Ectodermal cell (in vitro differentiated cells): ENCODE measurements at regions not wholly inside any gene's neighbourhood (a gene's known extent, or its start where the extent isn't known, plus 50 kb on each side); places are given as distances from the start of the nearest gene placed in this dataset.

Experiments used
- H3K27ac ChIP-seq: 2 replicates; pipeline ENCODE4 v1.7.0; 2013; ENCODE audit warnings: mild to moderate bottlenecking, low read depth, low read length; ENCODE audit not compliant: insufficient read depth, poor library complexity, severe bottlenecking
- H3K27me3 ChIP-seq: 2 replicates; pipeline ENCODE4 v1.7.0; 2013; ENCODE audit warnings: mild to moderate bottlenecking, low read length; ENCODE audit not compliant: insufficient read depth, control insufficient read depth, poor library complexity, severe bottlenecking
- H3K36me3 ChIP-seq: one replicate; pipeline ENCODE4 v1.7.0; 2013; ENCODE audit warnings: low read length; ENCODE audit not compliant: control insufficient read depth, insufficient read depth
- H3K4me1 ChIP-seq: one replicate; pipeline ENCODE4 v1.7.0; 2013; ENCODE audit warnings: low read length; ENCODE audit not compliant: control insufficient read depth, insufficient read depth
- H3K4me3 ChIP-seq: 2 replicates; pipeline ENCODE4 v1.7.0; 2013; ENCODE audit warnings: low read depth, low read length, control low read depth; ENCODE audit not compliant: insufficient read depth
- H3K9me3 ChIP-seq: 2 replicates; pipeline ENCODE4 v1.7.0; 2013; ENCODE audit warnings: mild to moderate bottlenecking, low read length, moderate library complexity; ENCODE audit not compliant: control insufficient read depth
- WGBS, 2 experiments: methylation state at CpG; one replicate each; pipeline ENCODE4 v1.1.7; 2013; ENCODE audit warnings: missing lambda C conversion rate in 2 of 2; 5-methylcytosine and 5-hydroxymethylcytosine counted together

- no peaks in the 10 kb centered on the region for H3K9me3 ChIP-seq
- H3K36me3 ChIP-seq: no peaks in the 10 kb centered on the region
- peaks cover 7% of the 10 kb centered on the region for H3K27me3 ChIP-seq
- peaks cover 5% of the 10 kb centered on the region for H3K4me1 ChIP-seq
- H3K4me3 ChIP-seq: no peak overlapping the region
- no peak overlapping the region for H3K27ac ChIP-seq
- 97 to 99% methylated on average over 4 of the region's 4 CpGs for WGBS, 2 experiments
Measured at GRCh38 chr6:9463311-9463710, 951.6 kb downstream of the TFAP2A start.

GRCh38 chr6:9461188-9461587 lies 953.7 kb downstream of the TFAP2A start:
- H3K4me3 ChIP-seq: no peak overlapping the region
- H3K36me3 ChIP-seq: no peaks in the 10 kb centered on the region
- peaks cover 7% of the 10 kb centered on the region for H3K27me3 ChIP-seq
- WGBS, 2 experiments: 96% methylated on average over 3 of the region's 3 CpGs
- no peak overlapping the region for H3K27ac ChIP-seq
- no peaks in the 10 kb centered on the region for H3K9me3 ChIP-seq
- H3K4me1 ChIP-seq: peaks cover 23% of the 10 kb centered on the region

- Histone ChIP-seq H3K27ac (no peak overlapping the region), H3K27me3 (peaks cover 7% of the 10 kb centered on the region), H3K4me3 (no peak overlapping the region), H3K4me1 (peaks cover 29% of the 10 kb centered on the region), H3K9me3 (no peaks in the 10 kb centered on the region), H3K36me3 (no peaks in the 10 kb centered on the region)
- 57 to 73% methylated on average over 1 of the region's 1 CpG for WGBS, 2 experiments
Measured at GRCh38 chr6:9458424-9458823, 956.5 kb downstream of the TFAP2A start.

GRCh38 chr6:9455864-9456658 lies 958.8 kb downstream of the TFAP2A start:
- H3K9me3 ChIP-seq: no peaks in the 10 kb centered on the region
- peaks cover 7% of the 10 kb centered on the region for H3K27me3 ChIP-seq
- peaks cover 29% of the 10 kb centered on the region for H3K4me1 ChIP-seq
- no peak overlapping the region for H3K4me3 ChIP-seq
- H3K36me3 ChIP-seq: no peaks in the 10 kb centered on the region
- 3% methylated on average over 6 to 7 of the region's 7 CpGs for WGBS, 2 experiments
- H3K27ac ChIP-seq: peak overlapping the region; percentile 82

GRCh38 chr6:9439621-9440330 lies 975.1 kb downstream of the TFAP2A start:
- Histone ChIP-seq H3K9me3 (no peaks in the 10 kb centered on the region), H3K4me3 (no peak overlapping the region), H3K36me3 (no peaks in the 10 kb centered on the region), H3K27ac (no peak overlapping the region), H3K4me1 (no peaks in the 10 kb centered on the region), H3K27me3 (no peaks in the 10 kb centered on the region)
- whole genome bisulfite sequencing, 2 experiments: 90% methylated on average over 1 of the region's 1 CpG

GRCh38 chr6:9437836-9438235 lies 977.0 kb downstream of the TFAP2A start:
- H3K4me3 ChIP-seq: no peak overlapping the region
- no peak overlapping the region for H3K27ac ChIP-seq
- 87 to 88% methylated on average over 1 to 2 of the region's 3 CpGs for WGBS, 2 experiments
- H3K4me1 ChIP-seq: no peaks in the 10 kb centered on the region
- no peaks in the 10 kb centered on the region for H3K36me3 ChIP-seq
- H3K27me3 ChIP-seq: no peaks in the 10 kb centered on the region
- no peaks in the 10 kb centered on the region for H3K9me3 ChIP-seq

- Histone ChIP-seq H3K4me1 (no peaks in the 10 kb centered on the region), H3K36me3 (no peaks in the 10 kb centered on the region), H3K4me3 (no peak overlapping the region), H3K9me3 (no peaks in the 10 kb centered on the region), H3K27ac (no peak overlapping the region), H3K27me3 (no peaks in the 10 kb centered on the region)
- WGBS, 2 experiments: 78 to 91% methylated on average over 4 of the region's 4 CpGs
Measured at GRCh38 chr6:9435281-9435680, 979.6 kb downstream of the TFAP2A start.

- Histone ChIP-seq H3K27me3 (no peaks in the 10 kb centered on the region), H3K36me3 (no peaks in the 10 kb centered on the region), H3K4me3 (no peak overlapping the region), H3K9me3 (no peaks in the 10 kb centered on the region), H3K4me1 (no peaks in the 10 kb centered on the region), H3K27ac (no peak overlapping the region)
- WGBS, 2 experiments: 86 to 93% methylated on average over 4 of the region's 4 CpGs
Measured at GRCh38 chr6:9431945-9432344, 982.9 kb downstream of the TFAP2A start.

- Histone ChIP-seq H3K27me3 (no peaks in the 10 kb centered on the region), H3K4me3 (no peak overlapping the region), H3K9me3 (no peaks in the 10 kb centered on the region), H3K27ac (no peak overlapping the region), H3K36me3 (no peaks in the 10 kb centered on the region), H3K4me1 (no peaks in the 10 kb centered on the region)
- WGBS, 2 experiments: 94 to 95% methylated on average over 2 of the region's 2 CpGs
Measured at GRCh38 chr6:9428421-9429172, 986.3 kb downstream of the TFAP2A start.

- Histone ChIP-seq H3K4me1 (no peaks in the 10 kb centered on the region), H3K36me3 (no peaks in the 10 kb centered on the region), H3K4me3 (no peak overlapping the region), H3K27me3 (no peaks in the 10 kb centered on the region), H3K9me3 (no peaks in the 10 kb centered on the region), H3K27ac (no peak overlapping the region)
- 80 to 87% methylated on average over 1 of the region's 2 CpGs for WGBS, 2 experiments
Measured at GRCh38 chr6:9422138-9422537, 986.8 kb upstream of the SLC35B3 start.
